Hepatocyte (in vitro differentiated cells): ENCODE measurements at regions not wholly inside any gene's neighbourhood (a gene's known extent, or its start where the extent isn't known, plus 50 kb on each side); places are given as distances from the start of the nearest gene placed in this dataset.

Source experiments
- EZH2 ChIP-seq: fragments of 200-600 bp; sonication (generic); IDR thresholded peaks from 2 replicates; pipeline ENCODE4 v1.6.1; 2016; ENCODE audit warnings: antibody characterized with exemption, mild to moderate bottlenecking, borderline replicate concordance
- EZH2phosphoT487 ChIP-seq: fragments of 200-600 bp; sonication (generic); IDR thresholded peaks from one replicate; pipeline ENCODE4 v1.6.1; 2018; ENCODE audit warnings: antibody characterized with exemption, mild to moderate bottlenecking, low read depth, moderate library complexity; ENCODE audit not compliant: unreplicated experiment, severe bottlenecking
- TF ChIP-seq, protein P1 (sequence below): fragments of 200-600 bp; sonication (generic); IDR thresholded peaks from 2 replicates; pipeline ENCODE4 v1.5.1; 2016; ENCODE audit warnings: antibody characterized with exemption, mild to moderate bottlenecking; ENCODE audit not compliant: poor library complexity

- TF ChIP-seq, protein P1, sequence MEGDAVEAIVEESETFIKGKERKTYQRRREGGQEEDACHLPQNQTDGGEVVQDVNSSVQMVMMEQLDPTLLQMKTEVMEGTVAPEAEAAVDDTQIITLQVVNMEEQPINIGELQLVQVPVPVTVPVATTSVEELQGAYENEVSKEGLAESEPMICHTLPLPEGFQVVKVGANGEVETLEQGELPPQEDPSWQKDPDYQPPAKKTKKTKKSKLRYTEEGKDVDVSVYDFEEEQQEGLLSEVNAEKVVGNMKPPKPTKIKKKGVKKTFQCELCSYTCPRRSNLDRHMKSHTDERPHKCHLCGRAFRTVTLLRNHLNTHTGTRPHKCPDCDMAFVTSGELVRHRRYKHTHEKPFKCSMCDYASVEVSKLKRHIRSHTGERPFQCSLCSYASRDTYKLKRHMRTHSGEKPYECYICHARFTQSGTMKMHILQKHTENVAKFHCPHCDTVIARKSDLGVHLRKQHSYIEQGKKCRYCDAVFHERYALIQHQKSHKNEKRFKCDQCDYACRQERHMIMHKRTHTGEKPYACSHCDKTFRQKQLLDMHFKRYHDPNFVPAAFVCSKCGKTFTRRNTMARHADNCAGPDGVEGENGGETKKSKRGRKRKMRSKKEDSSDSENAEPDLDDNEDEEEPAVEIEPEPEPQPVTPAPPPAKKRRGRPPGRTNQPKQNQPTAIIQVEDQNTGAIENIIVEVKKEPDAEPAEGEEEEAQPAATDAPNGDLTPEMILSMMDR, result no peak
- TF ChIP-seq EZH2 (no peak), EZH2phosphoT487 (no peak)
Measured at GRCh38 chr2:121972203-121972602, 216.8 kb downstream of the TSN start.
